Coronary artery (tissue), 2 donors: ENCODE measurements at regions not wholly inside any gene's neighbourhood (a gene's known extent, or its start where the extent isn't known, plus 50 kb on each side); places are given as distances from the start of the nearest gene placed in this dataset.
"Not testable (repeated sequence)": the region's sequence is repeated elsewhere in the genome, so short reads cannot be mapped to it uniquely, and the experiment has no call there.

Experiments used
- DNase-seq: peaks from one replicate; pipeline ENCODE4 v3.0.0-alpha.2; 2017; ENCODE audit warnings: low spot score
- H3K27ac ChIP-seq, 2 donors: fragments of 200-600 bp; sonication (generic); one replicate each; pipeline ENCODE4 v1.5.1; 2016 to 2019
- H3K4me3 ChIP-seq: fragments of 200-600 bp; sonication (generic); 2 replicates; pipeline ENCODE4 v1.5.1; 2016; ENCODE audit warnings: mild to moderate bottlenecking, moderate library complexity
- CTCF ChIP-seq: fragments of 200-600 bp; sonication (generic); IDR thresholded peaks from one replicate; pipeline ENCODE4 v1.5.1; 2019; ENCODE audit warnings: antibody characterized with exemption

GRCh38 chr3:181929501-181929900, 217.8 kb downstream of the SOX2 start:
- DNase-seq, result no peak
- no peak overlapping the region for H3K27ac ChIP-seq
- no peak overlapping the region for H3K4me3 ChIP-seq
- no peak for TF ChIP-seq CTCF

GRCh38 chr3:181930105-181930504, 218.4 kb downstream of the SOX2 start:
- TF ChIP-seq CTCF, result no peak
- H3K4me3 ChIP-seq, result no peak overlapping the region
- DNase-seq, result no peak

GRCh38 chr3:181932039-181932438, 220.3 kb downstream of the SOX2 start:
- no peak for TF ChIP-seq CTCF
- no peak overlapping the region for H3K4me3 ChIP-seq
- no peak for DNase-seq
- no peak overlapping the region for H3K27ac ChIP-seq

More at GRCh38 chr3:181930105-181930504, 218.4 kb downstream of the SOX2 start:
- H3K27ac ChIP-seq, result no peak overlapping the region

- Histone ChIP-seq H3K27ac (no peak overlapping the region), H3K4me3 (no peak overlapping the region)
- no peak for DNase-seq
- no peak for TF ChIP-seq CTCF
Measured at GRCh38 chr3:181933052-181933618, 221.4 kb downstream of the SOX2 start.

- Histone ChIP-seq H3K4me3 (no peak overlapping the region), H3K27ac (no peak overlapping the region)
- DNase-seq, result no peak
- no peak for TF ChIP-seq CTCF
Measured at GRCh38 chr3:181935915-181936314, 224.2 kb downstream of the SOX2 start.

GRCh38 chr3:181936774-181937173, 225.0 kb downstream of the SOX2 start:
- Histone ChIP-seq H3K4me3 (no peak overlapping the region), H3K27ac (no peak overlapping the region)
- TF ChIP-seq CTCF, result no peak
- DNase-seq, result no peak

- not testable (repeated sequence) for DNase-seq, H3K27ac ChIP-seq, H3K4me3 ChIP-seq
Measured at GRCh38 chr3:181938580-181938979, 226.9 kb downstream of the SOX2 start.

GRCh38 chr3:181940703-181941102, 229.0 kb downstream of the SOX2 start:
- Histone ChIP-seq H3K4me3 (no peak overlapping the region), H3K27ac (no peak overlapping the region)
- DNase-seq, result no peak
- no peak for TF ChIP-seq CTCF
